ENCODE measurements at regions not wholly inside any gene's neighbourhood (a gene's known extent, or its start where the extent isn't known, plus 50 kb on each side); places are given as distances from the start of the nearest gene placed in this dataset.
A peak's percentile ranks its signal among the peaks of the same experiment; 100 is the strongest.

GRCh38 chr2:194271293-194271961, 1385.6 kb upstream of the SLC39A10 start:
- WGBS, 2 donors: 62 to 72% methylated on average over 2 of the region's 2 CpGs
- DNase-seq (no peak), ATAC-seq (ENCODE audit: low FRiP score) (no peak)
- intact Hi-C loops (cut with DNase I): no loop called here
- H3K27ac ChIP-seq (ENCODE audit: low read depth in 1 of 2, low read length in 2 of 2): no peak overlapping the region
- no peaks in the 10 kb centered on the region for H3K36me3 ChIP-seq (ENCODE audit: control insufficient read depth in 1 of 2, insufficient read depth in 2 of 2, low read length in 1 of 2)
- H3K27me3 ChIP-seq (ENCODE audit: control insufficient read depth in 1 of 2, insufficient read depth in 2 of 2, low read length in 1 of 2): no peaks in the 10 kb centered on the region
- H3K4me3 ChIP-seq (ENCODE audit: low read length in 2 of 2): no peak overlapping the region
- H3K4me1 ChIP-seq (ENCODE audit: control insufficient read depth in 1 of 2, insufficient read depth in 2 of 2, low read length in 2 of 2): no peaks in the 10 kb centered on the region
- no peaks in the 10 kb centered on the region for H3K9me3 ChIP-seq (ENCODE audit: control insufficient read depth, low read length)

- Histone ChIP-seq H3K27me3 (ENCODE audit: control insufficient read depth in 1 of 2, insufficient read depth in 2 of 2, low read length in 1 of 2) (no peaks in the 10 kb centered on the region), H3K9me3 (ENCODE audit: control insufficient read depth, low read length) (no peaks in the 10 kb centered on the region), H3K4me3 (ENCODE audit: low read length in 2 of 2) (no peak overlapping the region), H3K4me1 (ENCODE audit: control insufficient read depth in 1 of 2, insufficient read depth in 2 of 2, low read length in 2 of 2) (no peaks in the 10 kb centered on the region), H3K36me3 (ENCODE audit: control insufficient read depth in 1 of 2, insufficient read depth in 2 of 2, low read length in 1 of 2) (no peaks in the 10 kb centered on the region), H3K27ac (ENCODE audit: low read depth in 1 of 2, low read length in 2 of 2) (no peak overlapping the region)
- intact Hi-C loops (cut with DNase I): no loop called here
- DNase-seq (no peak), ATAC-seq (ENCODE audit: low FRiP score) (no peak)
Measured at GRCh38 chr2:194270648-194271047, 1386.4 kb upstream of the SLC39A10 start.

GRCh38 chr2:194264586-194264985, 1392.4 kb upstream of the SLC39A10 start:
- intact Hi-C loops (cut with DNase I): no loop called here
- Histone ChIP-seq H3K36me3 (ENCODE audit: control insufficient read depth in 1 of 2, insufficient read depth in 2 of 2, low read length in 1 of 2) (no peaks in the 10 kb centered on the region), H3K4me1 (ENCODE audit: control insufficient read depth in 1 of 2, insufficient read depth in 2 of 2, low read length in 2 of 2) (peaks cover 0 to 3% of the 10 kb centered on the region in 2 donors), H3K9me3 (ENCODE audit: control insufficient read depth, low read length) (no peaks in the 10 kb centered on the region), H3K27me3 (ENCODE audit: control insufficient read depth in 1 of 2, insufficient read depth in 2 of 2, low read length in 1 of 2) (no peaks in the 10 kb centered on the region), H3K4me3 (ENCODE audit: low read length in 2 of 2) (no peak overlapping the region), H3K27ac (ENCODE audit: low read depth in 1 of 2, low read length in 2 of 2) (no peak overlapping the region)
- ATAC-seq (ENCODE audit: low FRiP score): no peak
- DNase-seq: no peak
- WGBS, 2 donors: 75 to 87% methylated on average over 4 to 7 of the region's 7 CpGs

GRCh38 chr2:194260185-194260584, 1396.8 kb upstream of the SLC39A10 start:
- DNase-seq: no peak
- Histone ChIP-seq H3K4me1 (ENCODE audit: control insufficient read depth in 1 of 2, insufficient read depth in 2 of 2, low read length in 2 of 2) (peaks cover 0 to 3% of the 10 kb centered on the region in 2 donors), H3K27me3 (ENCODE audit: control insufficient read depth in 1 of 2, insufficient read depth in 2 of 2, low read length in 1 of 2) (no peaks in the 10 kb centered on the region), H3K9me3 (ENCODE audit: control insufficient read depth, low read length) (no peaks in the 10 kb centered on the region), H3K27ac (ENCODE audit: low read depth in 1 of 2, low read length in 2 of 2) (no peak overlapping the region), H3K36me3 (ENCODE audit: control insufficient read depth in 1 of 2, insufficient read depth in 2 of 2, low read length in 1 of 2) (no peaks in the 10 kb centered on the region), H3K4me3 (ENCODE audit: low read length in 2 of 2) (no peak overlapping the region)
- intact Hi-C loops (cut with DNase I): no loop called here
- WGBS, 2 donors: 63 to 77% methylated on average over 1 of the region's 1 CpG
- ATAC-seq (ENCODE audit: low FRiP score): no peak

- H3K27ac ChIP-seq (ENCODE audit: low read depth in 1 of 2, low read length in 2 of 2): no peak overlapping the region
- H3K27me3 ChIP-seq (ENCODE audit: control insufficient read depth in 1 of 2, insufficient read depth in 2 of 2, low read length in 1 of 2): no peaks in the 10 kb centered on the region
- DNase-seq: no peak
- H3K4me1 ChIP-seq (ENCODE audit: control insufficient read depth in 1 of 2, insufficient read depth in 2 of 2, low read length in 2 of 2): peaks cover 0 to 3% of the 10 kb centered on the region in 2 donors
- intact Hi-C loops (cut with DNase I): no loop called here
- H3K4me3 ChIP-seq (ENCODE audit: low read length in 2 of 2): no peak overlapping the region
- no peak for ATAC-seq (ENCODE audit: low FRiP score)
- H3K9me3 ChIP-seq (ENCODE audit: control insufficient read depth, low read length): peaks cover 2% of the 10 kb centered on the region
- H3K36me3 ChIP-seq (ENCODE audit: control insufficient read depth in 1 of 2, insufficient read depth in 2 of 2, low read length in 1 of 2): no peaks in the 10 kb centered on the region
Measured at GRCh38 chr2:194257095-194257494, 1399.9 kb upstream of the SLC39A10 start.

- H3K27me3 ChIP-seq (ENCODE audit: control insufficient read depth in 1 of 2, insufficient read depth in 2 of 2, low read length in 1 of 2): no peaks in the 10 kb centered on the region
- H3K4me3 ChIP-seq (ENCODE audit: low read length in 2 of 2): no peak overlapping the region
- ATAC-seq (ENCODE audit: low FRiP score) (no peak), DNase-seq (peak in 1 of 2 donors; percentile 22)
- no peaks in the 10 kb centered on the region for H3K4me1 ChIP-seq (ENCODE audit: control insufficient read depth in 1 of 2, insufficient read depth in 2 of 2, low read length in 2 of 2)
- H3K27ac ChIP-seq (ENCODE audit: low read depth in 1 of 2, low read length in 2 of 2): no peak overlapping the region
- H3K36me3 ChIP-seq (ENCODE audit: control insufficient read depth in 1 of 2, insufficient read depth in 2 of 2, low read length in 1 of 2): no peaks in the 10 kb centered on the region
- H3K9me3 ChIP-seq (ENCODE audit: control insufficient read depth, low read length): peaks cover 2% of the 10 kb centered on the region
- intact Hi-C loops (cut with DNase I): no loop called here
- WGBS, 2 donors: 85 to 88% methylated on average over 7 of the region's 7 CpGs
Measured at GRCh38 chr2:194253528-194254259, 1403.3 kb upstream of the SLC39A10 start.

- WGBS, 2 donors: 80 to 86% methylated on average over 2 of the region's 2 CpGs
- Histone ChIP-seq H3K4me3 (ENCODE audit: low read length in 2 of 2) (no peak overlapping the region), H3K27ac (ENCODE audit: low read depth in 1 of 2, low read length in 2 of 2) (no peak overlapping the region), H3K4me1 (ENCODE audit: control insufficient read depth in 1 of 2, insufficient read depth in 2 of 2, low read length in 2 of 2) (no peaks in the 10 kb centered on the region), H3K27me3 (ENCODE audit: control insufficient read depth in 1 of 2, insufficient read depth in 2 of 2, low read length in 1 of 2) (no peaks in the 10 kb centered on the region), H3K36me3 (ENCODE audit: control insufficient read depth in 1 of 2, insufficient read depth in 2 of 2, low read length in 1 of 2) (no peaks in the 10 kb centered on the region), H3K9me3 (ENCODE audit: control insufficient read depth, low read length) (peaks cover 2% of the 10 kb centered on the region)
- DNase-seq: no peak
- intact Hi-C loops (cut with DNase I): no loop called here
- ATAC-seq (ENCODE audit: low FRiP score): no peak
Measured at GRCh38 chr2:194252127-194252526, 1404.9 kb upstream of the SLC39A10 start.

- intact Hi-C loops (cut with DNase I): no loop called here
- no peaks in the 10 kb centered on the region for H3K36me3 ChIP-seq (ENCODE audit: control insufficient read depth in 1 of 2, insufficient read depth in 2 of 2, low read length in 1 of 2)
- no peak overlapping the region for H3K4me3 ChIP-seq (ENCODE audit: low read length in 2 of 2)
- WGBS, 2 donors: 40 to 44% methylated on average over 3 of the region's 3 CpGs
- no peaks in the 10 kb centered on the region for H3K4me1 ChIP-seq (ENCODE audit: control insufficient read depth in 1 of 2, insufficient read depth in 2 of 2, low read length in 2 of 2)
- ATAC-seq (ENCODE audit: low FRiP score): no peak
- H3K27ac ChIP-seq (ENCODE audit: low read depth in 1 of 2, low read length in 2 of 2): no peak overlapping the region
- DNase-seq: no peak
- no peaks in the 10 kb centered on the region for H3K27me3 ChIP-seq (ENCODE audit: control insufficient read depth in 1 of 2, insufficient read depth in 2 of 2, low read length in 1 of 2)
- no peaks in the 10 kb centered on the region for H3K9me3 ChIP-seq (ENCODE audit: control insufficient read depth, low read length)
Measured at GRCh38 chr2:194232600-194232999, 1424.4 kb upstream of the SLC39A10 start.

GRCh38 chr2:194223218-194223617, 1433.8 kb upstream of the SLC39A10 start:
- 7 to 10% methylated on average over 1 of the region's 1 CpG for WGBS, 2 donors
- H3K4me3 ChIP-seq (ENCODE audit: low read length in 2 of 2): no peak overlapping the region
- no peak overlapping the region for H3K27ac ChIP-seq (ENCODE audit: low read depth in 1 of 2, low read length in 2 of 2)
- no peaks in the 10 kb centered on the region for H3K36me3 ChIP-seq (ENCODE audit: control insufficient read depth in 1 of 2, insufficient read depth in 2 of 2, low read length in 1 of 2)
- intact Hi-C loops (cut with DNase I): no loop called here
- H3K4me1 ChIP-seq (ENCODE audit: control insufficient read depth in 1 of 2, insufficient read depth in 2 of 2, low read length in 2 of 2): no peaks in the 10 kb centered on the region
- ATAC-seq (ENCODE audit: low FRiP score) (no peak), DNase-seq (no peak)
- no peaks in the 10 kb centered on the region for H3K27me3 ChIP-seq (ENCODE audit: control insufficient read depth in 1 of 2, insufficient read depth in 2 of 2, low read length in 1 of 2)
- no peaks in the 10 kb centered on the region for H3K9me3 ChIP-seq (ENCODE audit: control insufficient read depth, low read length)

Data from aorta (tissue), 5 donors.